HEK293T (cell line): ENCODE measurements at regions not wholly inside any gene's neighbourhood (a gene's known extent, or its start where the extent isn't known, plus 50 kb on each side); places are given as distances from the start of the nearest gene placed in this dataset.

Experiments
- ARNT ChIP-seq: fragments of 450-650 bp; IDR thresholded peaks from 2 replicates; pipeline ENCODE4 v1.6.1; 2017; ENCODE audit warnings: mild to moderate bottlenecking
- CTBP1 ChIP-seq: fragments of 450-650 bp; IDR thresholded peaks from 2 replicates; pipeline ENCODE4 v1.6.1; 2016; ENCODE audit warnings: borderline replicate concordance
- ELF4 ChIP-seq: fragments of 450-650 bp; IDR thresholded peaks from 2 replicates; pipeline ENCODE4 v1.6.1; 2017; ENCODE audit warnings: antibody characterized with exemption
- FOXA1 ChIP-seq: fragments of 450-650 bp; IDR thresholded peaks from 2 replicates; pipeline ENCODE4 v1.6.1; 2016; ENCODE audit warnings: mild to moderate bottlenecking
- FOXK2 ChIP-seq: fragments of 450-650 bp; IDR thresholded peaks from 2 replicates; pipeline ENCODE4 v1.6.1; 2016; ENCODE audit warnings: mild to moderate bottlenecking
- FOXM1 ChIP-seq: fragments of 450-650 bp; IDR thresholded peaks from 2 replicates; pipeline ENCODE4 v1.6.1; 2017; ENCODE audit warnings: mild to moderate bottlenecking, borderline replicate concordance
- HDGF ChIP-seq: fragments of 450-650 bp; IDR thresholded peaks from 2 replicates; pipeline ENCODE4 v1.6.1; 2017; ENCODE audit warnings: antibody characterized with exemption, borderline replicate concordance
- LEF1 ChIP-seq: fragments of 450-650 bp; IDR thresholded peaks from 2 replicates; pipeline ENCODE4 v1.6.1; 2017; ENCODE audit warnings: mild to moderate bottlenecking, borderline replicate concordance
- SP1 ChIP-seq: fragments of 450-650 bp; IDR thresholded peaks from 2 replicates; pipeline ENCODE4 v1.6.1; 2017
- SUZ12 ChIP-seq: fragments of 450-650 bp; IDR thresholded peaks from 2 replicates; pipeline ENCODE4 v1.6.1; 2016; ENCODE audit warnings: mild to moderate bottlenecking
- TARDBP ChIP-seq: fragments of 450-650 bp; IDR thresholded peaks from 2 replicates; pipeline ENCODE4 v1.6.1; 2016
- ZNF384 ChIP-seq: fragments of 450-650 bp; IDR thresholded peaks from 2 replicates; pipeline ENCODE4 v1.6.1; 2016

- no peak for TF ChIP-seq HDGF
- no peak for TF ChIP-seq ZNF384
- no peak for TF ChIP-seq SP1
- no peak for TF ChIP-seq CTBP1
- TF ChIP-seq ARNT: no peak
- no peak for TF ChIP-seq FOXK2
- TF ChIP-seq FOXA1: no peak
- TF ChIP-seq ELF4: no peak
- no peak for TF ChIP-seq TARDBP
- TF ChIP-seq SUZ12: no peak
- no peak for TF ChIP-seq FOXM1
- no peak for TF ChIP-seq LEF1
These were observed 208.3 kb upstream of the NPSR1 start for GRCh38 chr7:34449765-34450164.
